OCI-LY7 (cell line): ENCODE measurements at regions not wholly inside any gene's neighbourhood (a gene's known extent, or its start where the extent isn't known, plus 50 kb on each side); places are given as distances from the start of the nearest gene placed in this dataset.

ENCODE experiments used
- BruUV-seq: library from RNA; stranded (reverse); fragments of 400-500 nt; replicated peaks from 2 replicates; lab custom pipeline; 2021; lab: Mats Ljungman, UMichigan
- CTCF ChIA-PET: fragments of 300-600 bp; sonication (Branson Sonifier 250); formaldehyde crosslinking; loops from one replicate; lab custom pipeline; 2022; ENCODE audit warnings: antibody characterized with exemption; ENCODE audit not compliant: unreplicated experiment; lab: Charles Lee
- POLR2A ChIA-PET: fragments of 300-600 bp; sonication (Branson Sonifier 250); formaldehyde crosslinking; loops from one replicate; lab custom pipeline; 2022; ENCODE audit warnings: antibody characterized with exemption; lab: Charles Lee
- DNase-seq: peaks from one replicate; pipeline ENCODE4 v3.0.0-alpha.2; 2015; ENCODE audit warnings: low spot score
- H2AFZ ChIP-seq: fragments of 200-600 bp; sonication (generic), shearing (Covaris generic); 2 replicates; pipeline ENCODE4 v1.6.1; 2014; ENCODE audit warnings: mild to moderate bottlenecking, antibody characterized with exemption, low read length, moderate library complexity
- H3K27ac ChIP-seq: fragments of 200-600 bp; sonication (generic); 2 replicates; pipeline ENCODE4 v1.5.1; 2014; ENCODE audit warnings: mixed run types, low read depth, mild to moderate bottlenecking, moderate library complexity, low read length, inconsistent platforms; ENCODE audit not compliant: poor library complexity, severe bottlenecking
- H3K36me3 ChIP-seq: fragments of 200-600 bp; sonication (generic); 2 replicates; pipeline ENCODE4 v1.6.1; 2014; ENCODE audit warnings: mild to moderate bottlenecking, antibody characterized with exemption, low read length, moderate library complexity, mixed read lengths; ENCODE audit not compliant: insufficient read depth
- H3K4me1 ChIP-seq: fragments of 200-600 bp; sonication (generic); 2 replicates; pipeline ENCODE4 v1.5.1; 2014; ENCODE audit warnings: mild to moderate bottlenecking, low read length; ENCODE audit not compliant: insufficient read depth, poor library complexity, severe bottlenecking
- H3K4me2 ChIP-seq: fragments of 200-600 bp; sonication (generic); 2 replicates; pipeline ENCODE4 v1.6.1; 2014; ENCODE audit warnings: mild to moderate bottlenecking, low read length
- H3K4me3 ChIP-seq: fragments of 200-600 bp; sonication (generic); 2 replicates; pipeline ENCODE4 v1.5.1; 2014; ENCODE audit warnings: mild to moderate bottlenecking, low read depth, low read length; ENCODE audit not compliant: poor library complexity, severe bottlenecking
- H3K79me2 ChIP-seq: fragments of 200-600 bp; sonication (generic); 2 replicates; pipeline ENCODE4 v1.6.1; 2016; ENCODE audit warnings: low read depth, mild to moderate bottlenecking, low read length, moderate library complexity, mixed read lengths; ENCODE audit not compliant: insufficient read depth
- H3K9me2 ChIP-seq: fragments of 200-600 bp; sonication (generic); 2 replicates; pipeline ENCODE4 v1.6.1; 2016; ENCODE audit warnings: mild to moderate bottlenecking, low read length, mixed read lengths; ENCODE audit not compliant: insufficient read depth
- H3K9me3 ChIP-seq: fragments of 200-600 bp; sonication (generic); 2 replicates; pipeline ENCODE4 v1.6.1; 2014; ENCODE audit warnings: mild to moderate bottlenecking, mixed run types, low read length, mixed read lengths
- H4K20me1 ChIP-seq: fragments of 200-600 bp; sonication (generic); 2 replicates; pipeline ENCODE4 v1.6.1; 2014; ENCODE audit warnings: mild to moderate bottlenecking, antibody characterized with exemption, low read length, moderate library complexity, mixed read lengths; ENCODE audit not compliant: insufficient read depth
- CTCF ChIP-seq: fragments of 200-600 bp; sonication (generic); conservative IDR thresholded peaks from 2 replicates; pipeline ENCODE4 v1.5.1; 2014; ENCODE audit warnings: mild to moderate bottlenecking, antibody characterized with exemption, low read length, moderate library complexity, mixed read lengths
- EZH2phosphoT487 ChIP-seq: fragments of 200-600 bp; sonication (generic); IDR thresholded peaks from 2 replicates; pipeline ENCODE4 v1.6.1; 2018; ENCODE audit warnings: low read depth, borderline replicate concordance, mild to moderate bottlenecking, mixed run types, antibody characterized with exemption, low read length, moderate library complexity, mixed read lengths
- intact Hi-C: fragments of 100-400 bp; cut with micrococcal nuclease; formaldehyde crosslinking; loops from one replicate; pipeline ENCODE4 v1.10.0; 2022; ENCODE audit not compliant: unreplicated experiment

GRCh38 chr10:47205192-47205591 lies 94.8 kb upstream of the GDF10 start:
- H3K4me1 ChIP-seq: no peaks in the 10 kb centered on the region
- no TSS peak for BruUV-seq
- no peak for DNase-seq
- no peak overlapping the region for H3K4me3 ChIP-seq
- ChIA-PET CTCF (no interaction called here), POLR2A (no interaction called here)
- H3K27ac ChIP-seq: no peak overlapping the region
- no peaks in the 10 kb centered on the region for H3K79me2 ChIP-seq
- H3K36me3 ChIP-seq: no peaks in the 10 kb centered on the region
- intact Hi-C loops: no loop called here
- no peaks in the 10 kb centered on the region for H4K20me1 ChIP-seq
- no peaks in the 10 kb centered on the region for H3K9me2 ChIP-seq
- H3K4me2 ChIP-seq: no peak overlapping the region
- H2AFZ ChIP-seq: no peak overlapping the region
- no peaks in the 10 kb centered on the region for H3K9me3 ChIP-seq
- TF ChIP-seq CTCF: no peak
- TF ChIP-seq EZH2phosphoT487: no peak

GRCh38 chr10:47206449-47207280 lies 93.3 kb upstream of the GDF10 start:
- Histone ChIP-seq H3K9me3 (no peaks in the 10 kb centered on the region), H4K20me1 (no peaks in the 10 kb centered on the region), H3K9me2 (no peaks in the 10 kb centered on the region), H3K4me3 (no peak overlapping the region), H2AFZ (no peak overlapping the region), H3K4me2 (no peak overlapping the region), H3K27ac (no peak overlapping the region), H3K36me3 (no peaks in the 10 kb centered on the region), H3K4me1 (no peaks in the 10 kb centered on the region), H3K79me2 (no peaks in the 10 kb centered on the region)
- DNase-seq: no peak
- POLR2A ChIA-PET: interaction anchor here (0.7 kb wide), 1 partner anchor 46 kb away, joined by 3 read pairs; no protein-coding TSS in a partner anchor
- no TSS peak for BruUV-seq
- CTCF ChIA-PET: no interaction called here
- intact Hi-C loops: no loop called here
- TF ChIP-seq EZH2phosphoT487: no peak
- TF ChIP-seq CTCF: no peak

GRCh38 chr10:47207281-47207615 lies 92.7 kb upstream of the GDF10 start:
- H4K20me1 ChIP-seq: no peaks in the 10 kb centered on the region
- H2AFZ ChIP-seq: no peak overlapping the region
- ChIA-PET CTCF (no interaction called here), POLR2A (interaction anchor here (0.7 kb wide), 1 partner anchor 45 kb away, joined by 3 read pairs; no protein-coding TSS in a partner anchor)
- H3K4me1 ChIP-seq: no peaks in the 10 kb centered on the region
- intact Hi-C loops: no loop called here
- no peaks in the 10 kb centered on the region for H3K9me3 ChIP-seq
- no peaks in the 10 kb centered on the region for H3K9me2 ChIP-seq
- H3K79me2 ChIP-seq: no peaks in the 10 kb centered on the region
- H3K27ac ChIP-seq: no peak overlapping the region
- no peaks in the 10 kb centered on the region for H3K36me3 ChIP-seq
- BruUV-seq: no TSS peak
- no peak for TF ChIP-seq CTCF
- TF ChIP-seq EZH2phosphoT487: no peak
- no peak overlapping the region for H3K4me3 ChIP-seq
- H3K4me2 ChIP-seq: no peak overlapping the region
- DNase-seq: no peak
